PC-9 (cell line): ENCODE measurements at regions not wholly inside any gene's neighbourhood (a gene's known extent, or its start where the extent isn't known, plus 50 kb on each side); places are given as distances from the start of the nearest gene placed in this dataset.

Source experiments
- EZH2 ChIP-seq: fragments of 200-600 bp; sonication (generic); IDR thresholded peaks from 2 replicates; pipeline ENCODE4 v1.8.0; 2017; ENCODE audit warnings: antibody characterized with exemption, low read depth
- TF ChIP-seq, protein P1 (sequence below): fragments of 200-600 bp; sonication (generic); conservative IDR thresholded peaks from 2 replicates; pipeline ENCODE4 v1.6.1; 2017; ENCODE audit warnings: mixed run types, antibody characterized with exemption, mild to moderate bottlenecking, moderate library complexity

DNA sequence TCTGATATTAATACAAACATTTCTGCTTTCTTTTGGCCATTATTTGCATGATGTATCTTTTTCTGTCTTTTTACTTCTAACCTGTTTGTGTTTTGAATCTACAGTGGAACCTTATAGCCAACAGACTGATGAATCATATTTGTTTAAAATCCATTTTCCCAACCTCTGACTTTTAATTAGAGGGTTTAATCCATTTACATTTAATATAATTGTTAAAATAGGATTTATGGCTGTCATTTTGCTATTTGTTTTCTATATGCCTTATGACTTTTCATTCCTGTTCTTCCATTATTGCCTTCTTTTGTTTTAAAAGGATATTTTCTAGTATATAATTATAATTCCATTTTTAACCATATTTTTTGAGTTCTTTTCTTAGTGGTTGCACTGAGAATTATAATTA lies 286.1 kb downstream of the ZNF621 start:
- TF ChIP-seq, protein P1, sequence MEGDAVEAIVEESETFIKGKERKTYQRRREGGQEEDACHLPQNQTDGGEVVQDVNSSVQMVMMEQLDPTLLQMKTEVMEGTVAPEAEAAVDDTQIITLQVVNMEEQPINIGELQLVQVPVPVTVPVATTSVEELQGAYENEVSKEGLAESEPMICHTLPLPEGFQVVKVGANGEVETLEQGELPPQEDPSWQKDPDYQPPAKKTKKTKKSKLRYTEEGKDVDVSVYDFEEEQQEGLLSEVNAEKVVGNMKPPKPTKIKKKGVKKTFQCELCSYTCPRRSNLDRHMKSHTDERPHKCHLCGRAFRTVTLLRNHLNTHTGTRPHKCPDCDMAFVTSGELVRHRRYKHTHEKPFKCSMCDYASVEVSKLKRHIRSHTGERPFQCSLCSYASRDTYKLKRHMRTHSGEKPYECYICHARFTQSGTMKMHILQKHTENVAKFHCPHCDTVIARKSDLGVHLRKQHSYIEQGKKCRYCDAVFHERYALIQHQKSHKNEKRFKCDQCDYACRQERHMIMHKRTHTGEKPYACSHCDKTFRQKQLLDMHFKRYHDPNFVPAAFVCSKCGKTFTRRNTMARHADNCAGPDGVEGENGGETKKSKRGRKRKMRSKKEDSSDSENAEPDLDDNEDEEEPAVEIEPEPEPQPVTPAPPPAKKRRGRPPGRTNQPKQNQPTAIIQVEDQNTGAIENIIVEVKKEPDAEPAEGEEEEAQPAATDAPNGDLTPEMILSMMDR: no peak
- no peak for TF ChIP-seq EZH2
